ENCODE measurements at regions not wholly inside any gene's neighbourhood (a gene's known extent, or its start where the extent isn't known, plus 50 kb on each side); places are given as distances from the start of the nearest gene placed in this dataset.

- TF ChIP-seq ZBTB33 (IDR thresholded peaks at IDR 0.05; ENCODE audit: borderline replicate concordance, low read depth): no peak
- TF ChIP-seq MAX (IDR thresholded peaks at IDR 0.05; ENCODE audit: low read depth): no peak
- no peak for TF ChIP-seq RXRA (IDR thresholded peaks at IDR 0.05; ENCODE audit: borderline replicate concordance, low read depth)
- no peak for TF ChIP-seq CTCF (IDR thresholded peaks at IDR 0.05)
- no peak for TF ChIP-seq JUND (IDR thresholded peaks at IDR 0.05)
- TF ChIP-seq USF2 (IDR thresholded peaks at IDR 0.05; ENCODE audit: borderline replicate concordance, low read depth, low read length): no peak
- TF ChIP-seq EP300 (IDR thresholded peaks at IDR 0.05; ENCODE audit: borderline replicate concordance in 1 of 2, low read depth in 1 of 2, low read length in 1 of 2): no peak
- no peak for TF ChIP-seq RAD21 (IDR thresholded peaks at IDR 0.05; ENCODE audit: low read length)
- no peak for TF ChIP-seq FOXM1 (IDR thresholded peaks at IDR 0.05; ENCODE audit: low read depth)
- no peak for TF ChIP-seq SMC3 (IDR thresholded peaks at IDR 0.05; ENCODE audit: low read depth, low read length)
- TF ChIP-seq PBX3 (IDR thresholded peaks at IDR 0.05): no peak
- no peak for TF ChIP-seq CHD2 (IDR thresholded peaks at IDR 0.05; ENCODE audit: low read length, partially characterized antibody)
- TF ChIP-seq POLR2AphosphoS5 (IDR thresholded peaks at IDR 0.05; ENCODE audit: low read depth, low read length): no peak
- TF ChIP-seq USF1 (IDR thresholded peaks at IDR 0.05; ENCODE audit: borderline replicate concordance, low read depth): no peak
Measured at GRCh38 chr11:22456993-22457762, 119.0 kb downstream of the SLC17A6 start.

Data from SK-N-SH (cell line).